Body of pancreas (tissue), 4 donors: ENCODE measurements at regions not wholly inside any gene's neighbourhood (a gene's known extent, or its start where the extent isn't known, plus 50 kb on each side); places are given as distances from the start of the nearest gene placed in this dataset.

Experiments
- POLR2A ChIP-seq, 3 donors: fragments of 450-650 bp; IDR thresholded peaks; one replicate each; pipeline ENCODE4 v1.6.1; 2016; ENCODE audit warnings: antibody characterized with exemption in 3 of 3, mild to moderate bottlenecking in 2 of 3
- TF ChIP-seq, protein P1 (sequence below), 7 experiments: fragments of 450-650 bp in 4 of 7; fragments of 200-600 bp in 3 of 7; sonication (generic) in 3 of 7; IDR thresholded peaks; one replicate each; pipeline ENCODE4 v1.5.1; 2016 to 2019; ENCODE audit warnings: antibody characterized with exemption in 7 of 7

DNA sequence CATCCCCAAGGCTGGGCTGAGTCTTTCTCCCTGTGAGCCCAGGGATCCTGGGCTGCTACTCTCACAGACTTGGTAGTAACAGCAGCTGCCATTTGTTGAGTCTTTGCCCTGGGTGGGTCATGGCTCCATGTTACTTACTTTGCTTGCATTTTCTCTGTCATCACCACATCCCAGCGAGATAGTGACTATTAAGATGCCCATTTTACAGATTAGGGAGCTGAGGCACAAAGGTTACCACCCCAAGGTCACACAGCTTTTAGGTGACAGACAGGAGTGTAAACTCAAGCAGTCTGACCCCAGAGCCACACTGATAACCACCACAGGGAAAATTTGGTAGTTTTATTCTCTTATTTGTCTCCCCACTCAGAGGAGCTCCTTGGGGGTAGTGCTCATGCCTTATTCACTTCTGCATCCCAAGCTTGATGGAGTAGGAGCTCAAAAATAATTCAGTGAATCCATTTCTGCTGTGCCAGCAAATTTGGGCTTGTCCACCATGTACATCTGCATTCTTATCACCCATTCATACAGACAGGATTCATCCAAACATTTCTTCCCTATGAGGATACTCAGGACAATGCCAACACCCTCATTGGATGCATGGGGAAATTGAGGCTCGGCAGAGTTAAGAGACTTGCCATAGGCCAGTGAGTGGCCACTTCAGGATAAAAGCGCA, 263.2 kb downstream of the CBLN1 start:
- TF ChIP-seq, protein P1, sequence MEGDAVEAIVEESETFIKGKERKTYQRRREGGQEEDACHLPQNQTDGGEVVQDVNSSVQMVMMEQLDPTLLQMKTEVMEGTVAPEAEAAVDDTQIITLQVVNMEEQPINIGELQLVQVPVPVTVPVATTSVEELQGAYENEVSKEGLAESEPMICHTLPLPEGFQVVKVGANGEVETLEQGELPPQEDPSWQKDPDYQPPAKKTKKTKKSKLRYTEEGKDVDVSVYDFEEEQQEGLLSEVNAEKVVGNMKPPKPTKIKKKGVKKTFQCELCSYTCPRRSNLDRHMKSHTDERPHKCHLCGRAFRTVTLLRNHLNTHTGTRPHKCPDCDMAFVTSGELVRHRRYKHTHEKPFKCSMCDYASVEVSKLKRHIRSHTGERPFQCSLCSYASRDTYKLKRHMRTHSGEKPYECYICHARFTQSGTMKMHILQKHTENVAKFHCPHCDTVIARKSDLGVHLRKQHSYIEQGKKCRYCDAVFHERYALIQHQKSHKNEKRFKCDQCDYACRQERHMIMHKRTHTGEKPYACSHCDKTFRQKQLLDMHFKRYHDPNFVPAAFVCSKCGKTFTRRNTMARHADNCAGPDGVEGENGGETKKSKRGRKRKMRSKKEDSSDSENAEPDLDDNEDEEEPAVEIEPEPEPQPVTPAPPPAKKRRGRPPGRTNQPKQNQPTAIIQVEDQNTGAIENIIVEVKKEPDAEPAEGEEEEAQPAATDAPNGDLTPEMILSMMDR (IDR thresholded peaks at IDR 0.05): no peak
- TF ChIP-seq POLR2A (IDR thresholded peaks at IDR 0.05): no peak
